Liver (tissue), 8 donors: ENCODE measurements at regions not wholly inside any gene's neighbourhood (a gene's known extent, or its start where the extent isn't known, plus 50 kb on each side); places are given as distances from the start of the nearest gene placed in this dataset.

Experiments used
- DNase-seq: peaks from one replicate; pipeline ENCODE4 v3.0.0-alpha.2; 2017; ENCODE audit warnings: low spot score
- H3K27ac ChIP-seq, 2 donors: one replicate each; pipeline ENCODE4 v1.7.0; 2013; ENCODE audit warnings: inconsistent platforms in 2 of 2, low read length in 2 of 2, control low read depth in 1 of 2, low read depth in 1 of 2, mild to moderate bottlenecking in 1 of 2
- H3K27me3 ChIP-seq, 4 donors: one replicate each; pipeline versions ENCODE4 v1.6.1 to v1.7.0; 2013; ENCODE audit warnings: low read length in 3 of 4, inconsistent platforms in 1 of 4, mild to moderate bottlenecking in 1 of 4, moderate library complexity in 1 of 4; ENCODE audit not compliant: control insufficient read depth in 4 of 4, insufficient read depth in 4 of 4
- H3K36me3 ChIP-seq, 4 donors: one replicate each; pipeline versions ENCODE4 v1.6.1 to v1.7.0; 2013; ENCODE audit warnings: low read length in 3 of 4, mild to moderate bottlenecking in 3 of 4, low read depth in 1 of 4, moderate library complexity in 1 of 4; ENCODE audit not compliant: control insufficient read depth in 4 of 4, insufficient read depth in 3 of 4
- H3K4me1 ChIP-seq, 4 donors: one replicate each; pipeline versions ENCODE4 v1.6.1 to v1.7.0; 2013; ENCODE audit warnings: low read length in 3 of 4, mild to moderate bottlenecking in 3 of 4, moderate library complexity in 1 of 4; ENCODE audit not compliant: control insufficient read depth in 4 of 4, insufficient read depth in 4 of 4
- H3K4me3 ChIP-seq, 3 donors: one replicate each; pipeline versions ENCODE4 v1.6.1 to v1.7.0; 2013; ENCODE audit warnings: low read length in 3 of 3, control low read depth in 1 of 3, low read depth in 1 of 3, mild to moderate bottlenecking in 1 of 3
- H3K9ac ChIP-seq, 2 donors: one replicate each; pipeline ENCODE4 v1.7.0; 2013; ENCODE audit warnings: low read length in 2 of 2, mild to moderate bottlenecking in 2 of 2, moderate library complexity in 2 of 2, control low read depth in 1 of 2, low read depth in 1 of 2
- H3K9me3 ChIP-seq, 4 donors: one replicate each; pipeline versions ENCODE4 v1.6.1 to v1.7.0; 2013; ENCODE audit warnings: low read length in 3 of 4; ENCODE audit not compliant: control insufficient read depth in 4 of 4
- ATF3 ChIP-seq: IDR thresholded peaks from 2 replicates; pipeline ENCODE4 v1.6.1; 2016; ENCODE audit warnings: antibody characterized with exemption
- CTCF ChIP-seq: fragments of 150-350 bp; IDR thresholded peaks from 2 replicates; pipeline ENCODE4 v1.5.1; 2017; ENCODE audit warnings: improper control_type of control experiment, low read depth, low read length; ENCODE audit not compliant: missing input control
- EGR1 ChIP-seq, 2 donors: IDR thresholded peaks; 2 replicates each; pipeline ENCODE4 v1.6.1; 2016 to 2018; ENCODE audit warnings: antibody characterized with exemption in 2 of 2, low read depth in 2 of 2
- FOXA1 ChIP-seq: IDR thresholded peaks from 2 replicates; pipeline ENCODE4 v1.6.1; 2016; ENCODE audit warnings: antibody characterized with exemption
- GABPA ChIP-seq, 2 donors: IDR thresholded peaks in 1 of 2; conservative IDR thresholded peaks in 1 of 2; 2 replicates each; pipeline ENCODE4 v1.6.1; 2016; ENCODE audit warnings: antibody characterized with exemption in 2 of 2, mild to moderate bottlenecking in 1 of 2, moderate library complexity in 1 of 2
- HNF4A ChIP-seq, 2 donors: conservative IDR thresholded peaks; 2 replicates each; pipeline ENCODE4 v1.6.1; 2016; ENCODE audit warnings: antibody characterized with exemption in 2 of 2, mild to moderate bottlenecking in 2 of 2
- HNF4G ChIP-seq: IDR thresholded peaks from 2 replicates; pipeline ENCODE4 v1.6.1; 2016; ENCODE audit warnings: antibody characterized with exemption
- MAX ChIP-seq: IDR thresholded peaks from 2 replicates; pipeline ENCODE4 v1.6.1; 2016; ENCODE audit warnings: antibody characterized with exemption
- NR2F2 ChIP-seq: IDR thresholded peaks from 2 replicates; pipeline ENCODE4 v1.6.1; 2016; ENCODE audit warnings: antibody characterized with exemption
- RAD21 ChIP-seq, 2 donors: IDR thresholded peaks; 2 replicates each; pipeline ENCODE4 v1.6.1; 2016; ENCODE audit warnings: antibody characterized with exemption in 2 of 2, mild to moderate bottlenecking in 2 of 2
- REST ChIP-seq: IDR thresholded peaks from 2 replicates; pipeline ENCODE4 v1.6.1; 2016; ENCODE audit warnings: antibody characterized with exemption, mild to moderate bottlenecking
- RXRA ChIP-seq, 2 donors: IDR thresholded peaks; 2 replicates each; pipeline ENCODE4 v1.6.1; 2017 to 2018; ENCODE audit warnings: antibody characterized with exemption in 2 of 2, mild to moderate bottlenecking in 1 of 2
- SP1 ChIP-seq: IDR thresholded peaks from 2 replicates; pipeline ENCODE4 v1.6.1; 2018; ENCODE audit warnings: antibody characterized with exemption, mild to moderate bottlenecking
- TAF1 ChIP-seq: conservative IDR thresholded peaks from 2 replicates; pipeline ENCODE4 v1.6.1; 2016; ENCODE audit warnings: antibody characterized with exemption, mild to moderate bottlenecking
- WGBS: extraction: QIAGEN DNeasy Blood & Tissue Kit; methylation state at CpG from one replicate; pipeline ENCODE4 v1.1.7; 2013; 5-methylcytosine and 5-hydroxymethylcytosine counted together
- donor health status: healthy.
- donor health status: healthy.
- donor health status: healthy.
- donor health status: healthy.
- donor health status: healthy.

- TF ChIP-seq REST (no peak), MAX (no peak), RXRA (IDR thresholded peaks at IDR 0.05) (no peak), TAF1 (no peak), NR2F2 (no peak), GABPA (IDR thresholded peaks at IDR 0.05 in 1 of 2, conservative IDR thresholded peaks at IDR 0.05 in 1 of 2) (no peak), ATF3 (no peak)
Measured at GRCh38 chr6:126767711-126768110, 350.8 kb upstream of the RSPO3 start (continued).

- no peak overlapping the region for H3K4me3 ChIP-seq
- no peaks in the 10 kb centered on the region for H3K9me3 ChIP-seq
- 43% methylated on average over 1 of the region's 1 CpG for WGBS
- H3K4me1 ChIP-seq: no peaks in the 10 kb centered on the region
- H3K27me3 ChIP-seq: peaks cover 0 to 5% (median 0%) of the 10 kb centered on the region in 4 donors
- no peak overlapping the region for H3K9ac ChIP-seq
- no peak overlapping the region for H3K27ac ChIP-seq
- no peak for DNase-seq
- TF ChIP-seq SP1: no peak
- no peak for TF ChIP-seq EGR1 (IDR thresholded peaks at IDR 0.05; ENCODE audit: low read depth in 2 of 2)
- no peak for TF ChIP-seq HNF4A (conservative IDR thresholded peaks at IDR 0.05)
- TF ChIP-seq MAX: no peak
- TF ChIP-seq ATF3: no peak
- TF ChIP-seq CTCF: no peak
- TF ChIP-seq TAF1: no peak
- no peak for TF ChIP-seq NR2F2
- no peak for TF ChIP-seq HNF4G
- no peak for TF ChIP-seq FOXA1
- TF ChIP-seq RAD21 (IDR thresholded peaks at IDR 0.05): no peak
- H3K36me3 ChIP-seq: no peaks in the 10 kb centered on the region
Measured at GRCh38 chr6:126770176-126770575, 348.3 kb upstream of the RSPO3 start.
